GM13977 (cell line): ENCODE measurements at regions not wholly inside any gene's neighbourhood (a gene's known extent, or its start where the extent isn't known, plus 50 kb on each side); places are given as distances from the start of the nearest gene placed in this dataset.
A peak's percentile ranks its signal among the peaks of the same experiment; 100 is the strongest.

Experiments
- DNase-seq: peaks from one replicate; pipeline ENCODE4 v3.0.0; 2012; ENCODE audit warnings: low spot score
- in situ Hi-C: fragments of 300-500 bp; cut with MboI; formaldehyde crosslinking; loops from one replicate; pipeline ENCODE4 v1.12.0; 2022; ENCODE audit warnings: low sequenced_read_pairs, low pct_unique_long_range_greater_than_20kb, mixed read lengths, inconsistent platforms; ENCODE audit not compliant: unreplicated experiment
- TF ChIP-seq, protein P1 (sequence below): IDR thresholded peaks from 2 replicates; pipeline ENCODE4 v1.5.1; 2012; ENCODE audit warnings: mild to moderate bottlenecking, control low read depth; ENCODE audit not compliant: insufficient read depth; ENCODE audit errors: extremely low read depth, missing control alignments

DNA sequence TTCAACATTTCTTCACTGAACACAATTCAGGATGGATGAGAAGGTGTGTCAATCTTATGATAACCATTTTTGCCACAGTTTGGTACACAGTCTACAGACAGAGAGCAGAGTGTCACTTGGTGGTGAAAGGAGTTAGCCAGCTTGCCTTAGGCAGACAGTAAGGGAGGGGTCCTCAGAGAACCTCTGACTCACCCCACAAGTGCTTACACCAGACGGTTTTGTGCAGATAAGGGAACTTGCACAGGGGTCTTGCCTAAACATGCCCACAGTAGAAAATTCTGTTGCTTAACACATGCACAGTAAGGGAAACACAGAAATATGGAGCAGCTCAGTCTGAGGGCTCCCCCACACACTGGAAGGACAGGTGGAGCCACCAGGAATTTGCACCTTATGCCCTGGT, 204.5 kb upstream of the CDH8 start:
- in situ Hi-C loops: no loop called here
- DNase-seq: no peak
- TF ChIP-seq, protein P1, sequence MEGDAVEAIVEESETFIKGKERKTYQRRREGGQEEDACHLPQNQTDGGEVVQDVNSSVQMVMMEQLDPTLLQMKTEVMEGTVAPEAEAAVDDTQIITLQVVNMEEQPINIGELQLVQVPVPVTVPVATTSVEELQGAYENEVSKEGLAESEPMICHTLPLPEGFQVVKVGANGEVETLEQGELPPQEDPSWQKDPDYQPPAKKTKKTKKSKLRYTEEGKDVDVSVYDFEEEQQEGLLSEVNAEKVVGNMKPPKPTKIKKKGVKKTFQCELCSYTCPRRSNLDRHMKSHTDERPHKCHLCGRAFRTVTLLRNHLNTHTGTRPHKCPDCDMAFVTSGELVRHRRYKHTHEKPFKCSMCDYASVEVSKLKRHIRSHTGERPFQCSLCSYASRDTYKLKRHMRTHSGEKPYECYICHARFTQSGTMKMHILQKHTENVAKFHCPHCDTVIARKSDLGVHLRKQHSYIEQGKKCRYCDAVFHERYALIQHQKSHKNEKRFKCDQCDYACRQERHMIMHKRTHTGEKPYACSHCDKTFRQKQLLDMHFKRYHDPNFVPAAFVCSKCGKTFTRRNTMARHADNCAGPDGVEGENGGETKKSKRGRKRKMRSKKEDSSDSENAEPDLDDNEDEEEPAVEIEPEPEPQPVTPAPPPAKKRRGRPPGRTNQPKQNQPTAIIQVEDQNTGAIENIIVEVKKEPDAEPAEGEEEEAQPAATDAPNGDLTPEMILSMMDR: no peak

DNA sequence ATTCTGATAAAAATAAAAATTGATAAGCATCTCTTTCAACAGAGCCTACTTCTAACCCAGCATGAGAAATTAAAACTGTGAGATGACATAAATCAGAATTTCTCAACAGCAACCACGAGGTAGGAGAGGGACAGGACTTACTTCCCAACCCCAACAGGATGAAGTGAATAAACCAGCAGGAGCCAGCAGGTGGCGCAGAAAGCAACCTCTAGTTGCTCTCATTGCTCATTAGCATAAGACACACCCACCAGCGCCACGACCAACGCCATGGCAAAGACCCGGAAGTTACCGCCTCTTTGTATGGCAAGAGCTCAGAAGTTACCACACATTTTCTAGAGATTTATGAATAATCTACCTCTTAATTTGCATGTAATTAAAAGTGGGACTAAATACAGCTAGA, 189.4 kb upstream of the CDH8 start:
- in situ Hi-C loops: no loop called here
- DNase-seq: peak; percentile 17
- TF ChIP-seq, protein P1: peak; percentile 62

DNA sequence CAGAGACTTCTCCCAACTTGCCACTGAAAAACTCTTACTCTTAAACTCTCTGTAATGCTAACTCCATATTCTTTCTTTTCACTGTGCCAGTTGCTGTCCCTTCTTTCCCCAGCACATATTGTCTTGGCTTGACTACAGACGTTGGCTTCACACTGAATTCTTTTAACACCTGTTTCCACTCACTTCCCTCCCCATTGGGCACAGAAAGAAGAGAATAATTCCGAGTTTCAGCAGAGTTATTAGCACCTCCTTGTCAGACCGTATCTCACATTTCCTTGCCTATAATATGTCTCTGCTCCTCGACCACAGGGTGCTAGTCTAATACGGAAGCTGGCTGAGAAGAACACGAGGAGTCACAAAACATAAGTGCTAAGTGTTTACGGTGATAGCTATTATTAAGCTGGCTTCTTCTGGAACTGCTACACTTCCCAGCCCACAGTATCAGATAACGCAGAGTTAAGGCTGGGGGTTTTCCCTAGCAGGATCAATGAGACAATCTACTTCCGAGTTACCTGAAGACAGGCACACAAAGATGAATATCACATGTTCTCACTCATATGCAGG, 188.5 kb upstream of the CDH8 start:
- in situ Hi-C loops: no loop called here
- no peak for DNase-seq

DNA sequence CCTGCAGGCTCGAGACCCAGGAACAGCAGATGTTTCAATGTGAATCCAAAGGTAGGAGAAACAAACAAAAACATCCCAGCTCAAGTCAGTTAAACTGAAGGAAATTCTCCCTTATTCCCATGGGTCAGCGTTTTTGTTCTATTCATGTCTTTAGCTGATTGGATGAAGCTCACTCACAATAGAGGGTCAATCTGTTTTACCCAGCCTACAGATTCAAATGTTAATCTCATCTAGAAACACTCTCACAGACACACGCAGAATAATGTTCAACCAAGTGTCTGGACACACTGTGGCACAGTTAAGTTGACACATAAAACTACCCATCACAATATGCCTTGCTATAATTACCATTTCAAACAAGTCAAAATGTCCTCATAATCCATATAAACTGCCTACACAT, 180.6 kb upstream of the CDH8 start:
- TF ChIP-seq, protein P1: no peak
- in situ Hi-C loops: no loop called here
- DNase-seq: no peak

More for the DNA sequence above, 188.5 kb upstream of the CDH8 start:
- TF ChIP-seq, protein P1: no peak

DNA sequence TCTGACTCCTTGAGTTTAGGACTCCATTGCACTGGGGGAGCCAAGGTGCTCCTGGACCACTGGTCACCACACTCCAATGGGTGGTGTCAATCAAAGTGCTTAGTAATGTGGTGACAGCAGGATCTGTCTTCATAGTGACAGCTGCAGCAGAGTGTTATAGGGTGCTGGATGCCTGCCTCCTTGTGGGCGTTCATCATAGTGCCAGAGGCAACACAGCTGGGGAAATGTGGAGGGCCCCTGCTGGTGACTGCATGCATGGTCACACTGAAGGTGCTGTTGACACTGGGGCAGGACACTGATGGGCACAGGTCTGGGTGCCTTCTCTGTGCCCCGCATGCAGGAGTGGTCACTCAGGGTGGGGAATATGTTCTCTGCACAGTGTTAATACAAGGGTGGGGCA, 177.5 kb upstream of the CDH8 start:
- in situ Hi-C loops: no loop called here
- no peak for DNase-seq
- TF ChIP-seq, protein P1: peak; percentile 18

DNA sequence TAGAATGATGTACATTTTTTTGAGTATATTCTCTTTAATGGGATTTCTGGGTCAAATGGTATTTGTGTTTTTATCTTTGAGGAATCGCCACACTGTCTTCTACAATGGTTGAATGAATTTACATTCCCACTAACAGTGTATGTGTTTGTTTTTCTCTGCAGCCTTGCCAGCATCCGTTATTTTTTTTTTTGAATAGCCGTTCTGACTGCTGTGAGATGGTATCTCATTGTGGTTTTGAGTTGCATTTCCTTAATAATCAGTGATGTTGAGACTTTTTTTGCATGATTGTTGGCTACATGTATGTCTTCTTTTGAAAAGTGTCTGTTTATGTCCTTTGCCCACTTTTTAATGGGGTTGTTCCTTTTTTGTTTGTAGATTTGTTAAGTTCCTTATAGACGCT, 172.7 kb upstream of the CDH8 start:
- TF ChIP-seq, protein P1: no peak
- in situ Hi-C loops: no loop called here
- no peak for DNase-seq

DNA sequence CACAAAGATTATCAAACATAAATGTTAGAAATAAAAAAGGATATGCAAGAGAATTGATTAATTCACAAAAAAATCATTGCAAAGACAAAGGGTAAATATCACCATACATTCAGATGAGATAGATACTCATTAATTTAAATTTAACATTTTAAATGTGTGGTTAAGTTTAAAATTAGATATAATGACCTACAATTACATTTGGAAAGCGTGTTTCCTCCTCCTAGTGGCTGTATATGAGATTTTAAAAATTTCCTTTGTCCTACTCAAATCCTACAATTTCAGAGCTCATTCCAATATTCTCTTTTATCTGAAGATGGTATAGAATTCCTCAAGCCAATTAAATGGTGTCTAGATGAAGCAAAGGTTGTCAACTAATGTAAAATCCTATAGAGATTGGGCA, 169.2 kb upstream of the CDH8 start:
- in situ Hi-C loops: no loop called here
- DNase-seq: no peak
- TF ChIP-seq, protein P1: no peak
